ENCODE measurements at regions not wholly inside any gene's neighbourhood (a gene's known extent, or its start where the extent isn't known, plus 50 kb on each side); places are given as distances from the start of the nearest gene placed in this dataset.

- no peak for DNase-seq
Observed at GRCh38 chr12:68102731-68103130, 56.8 kb downstream of the IFNG start.

DNA sequence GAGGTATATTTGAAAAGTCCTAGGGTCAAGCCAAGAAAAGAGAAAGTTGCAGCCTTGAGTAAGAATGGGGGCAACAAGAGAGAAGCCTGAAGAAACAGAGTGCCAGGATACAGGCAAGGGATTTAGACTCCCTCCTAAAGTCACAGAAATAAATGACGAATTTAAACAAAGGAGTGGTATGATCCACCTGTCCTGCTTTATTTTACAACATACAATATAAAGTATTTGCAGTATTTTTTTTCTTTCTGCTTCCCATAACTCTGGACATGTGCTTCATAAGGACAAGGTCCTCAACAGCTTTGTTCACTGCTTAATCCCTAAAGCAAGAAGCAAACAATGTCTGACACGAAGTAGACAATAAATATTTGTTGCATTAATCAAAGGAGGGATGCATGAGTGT, 57.4 kb downstream of the IFNG start:
- no peak for DNase-seq

- no peak for DNase-seq
Observed at GRCh38 chr12:68100241-68100640, 59.3 kb downstream of the IFNG start.

DNA sequence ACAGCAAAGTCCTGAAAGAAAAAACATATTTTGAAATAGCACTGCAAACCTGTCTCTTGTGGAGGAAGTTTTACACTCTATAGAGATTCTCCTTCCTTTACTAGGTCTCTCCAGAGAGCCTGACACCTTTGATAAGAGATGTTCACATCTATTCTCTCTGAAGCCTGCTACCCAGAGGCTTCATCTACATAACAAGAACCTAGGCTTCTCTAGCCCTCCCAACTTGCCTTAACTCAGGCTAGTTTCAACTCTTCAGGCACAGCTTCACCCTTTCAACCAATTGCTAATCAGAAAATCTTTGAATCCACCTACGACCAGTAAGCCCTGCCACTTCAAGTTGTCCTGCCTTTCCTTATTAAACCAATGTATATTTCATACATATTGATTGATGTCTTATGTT, 60.6 kb downstream of the IFNG start:
- no peak for DNase-seq

- DNase-seq, result no peak
Observed at GRCh38 chr12:68097386-68097785, 62.2 kb downstream of the IFNG start.

DNA sequence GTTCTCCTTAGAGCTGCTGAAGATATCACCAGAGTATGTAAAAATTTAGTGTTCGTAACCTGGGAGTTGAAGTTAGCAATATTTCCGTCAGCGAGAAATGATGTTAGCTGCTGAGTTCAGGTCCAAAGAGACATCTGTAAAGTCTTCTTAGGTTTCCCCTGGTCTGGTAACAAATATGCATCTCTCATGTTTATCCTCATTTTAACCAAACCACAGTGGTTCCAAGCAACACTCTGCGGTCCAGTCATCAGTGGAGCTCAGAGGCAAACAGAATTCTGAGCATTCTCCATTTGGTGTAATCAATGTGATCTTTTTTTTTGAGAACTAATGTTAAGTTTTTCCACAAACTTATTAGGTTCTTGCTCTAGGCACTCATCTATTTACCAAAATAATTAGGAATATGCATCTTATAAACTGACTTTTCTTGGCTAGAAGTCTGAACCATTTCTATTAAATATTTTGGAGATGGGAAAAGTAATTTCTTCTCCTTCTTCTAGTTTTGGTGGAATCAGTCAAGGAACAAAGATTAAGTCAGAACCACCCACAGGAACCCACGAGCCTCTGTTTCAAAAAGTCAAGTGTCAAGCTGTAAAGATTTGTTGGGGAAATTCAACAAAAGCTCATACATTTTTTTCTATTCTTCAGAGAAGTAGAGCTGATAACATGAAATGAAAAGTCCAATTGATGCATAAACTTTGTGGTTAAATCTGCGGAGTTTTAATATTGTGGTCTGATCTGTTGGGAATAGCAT, 64.7 kb downstream of the IFNG start:
- DNase-seq, result no peak

DNA sequence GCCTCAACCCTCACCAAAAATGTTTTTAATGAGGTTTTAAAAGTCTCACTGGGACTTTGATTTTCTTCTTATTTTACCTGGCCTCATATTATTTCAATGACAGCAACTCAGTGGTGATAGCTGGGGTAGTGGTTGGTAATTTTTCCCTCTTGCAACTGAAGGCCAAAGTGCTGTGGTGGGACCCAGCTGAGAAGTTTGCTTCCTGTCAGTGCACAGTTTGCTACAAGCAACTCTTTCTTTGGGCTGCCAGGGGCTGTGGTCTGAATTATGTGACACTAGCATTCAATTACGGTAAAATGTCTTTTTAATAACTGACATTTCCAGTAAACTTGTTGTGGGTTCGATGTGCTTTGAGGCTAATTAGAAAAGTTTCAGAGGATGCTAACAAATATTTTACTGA, 65.3 kb downstream of the IFNG start:
- DNase-seq, result no peak

DNA sequence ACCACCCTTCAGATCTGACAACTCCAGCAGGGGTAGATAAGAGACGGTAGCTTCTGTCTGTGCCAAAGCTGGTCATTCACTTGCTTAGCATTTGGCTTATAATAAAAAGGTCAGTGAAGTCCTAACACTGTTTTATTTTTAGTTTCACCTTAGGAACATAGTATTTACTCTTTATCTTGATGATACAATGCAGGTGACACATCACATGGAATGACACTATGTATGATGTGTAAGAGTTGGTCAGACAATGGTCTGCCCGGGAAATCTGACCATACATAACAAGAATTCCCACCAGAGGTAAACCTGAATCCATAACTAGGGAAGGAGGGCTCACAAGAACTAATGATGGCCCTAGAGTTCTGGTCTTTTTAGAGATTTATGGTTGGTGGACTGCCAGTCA, 66.6 kb downstream of the IFNG start:
- DNase-seq, result no peak

DNA sequence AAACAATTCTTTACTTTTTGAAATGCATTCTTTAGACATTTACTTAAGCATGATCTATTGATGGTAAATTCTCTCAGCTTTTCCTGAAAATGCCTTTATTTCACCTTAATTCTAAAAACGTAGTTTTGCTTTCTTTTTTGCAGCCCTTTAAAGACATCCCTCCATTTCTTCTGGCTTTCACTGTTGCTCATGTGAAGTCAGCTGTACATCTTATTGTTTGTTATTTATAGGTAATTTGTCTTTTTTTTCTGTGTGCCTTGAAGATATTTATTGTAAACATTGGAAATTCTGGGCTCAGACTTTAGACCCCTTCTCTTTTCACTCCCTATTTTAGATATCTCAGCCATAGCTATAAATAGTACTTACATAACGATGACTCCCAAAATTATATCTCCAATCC, 70.4 kb downstream of the IFNG start:
- no peak for DNase-seq

DNA sequence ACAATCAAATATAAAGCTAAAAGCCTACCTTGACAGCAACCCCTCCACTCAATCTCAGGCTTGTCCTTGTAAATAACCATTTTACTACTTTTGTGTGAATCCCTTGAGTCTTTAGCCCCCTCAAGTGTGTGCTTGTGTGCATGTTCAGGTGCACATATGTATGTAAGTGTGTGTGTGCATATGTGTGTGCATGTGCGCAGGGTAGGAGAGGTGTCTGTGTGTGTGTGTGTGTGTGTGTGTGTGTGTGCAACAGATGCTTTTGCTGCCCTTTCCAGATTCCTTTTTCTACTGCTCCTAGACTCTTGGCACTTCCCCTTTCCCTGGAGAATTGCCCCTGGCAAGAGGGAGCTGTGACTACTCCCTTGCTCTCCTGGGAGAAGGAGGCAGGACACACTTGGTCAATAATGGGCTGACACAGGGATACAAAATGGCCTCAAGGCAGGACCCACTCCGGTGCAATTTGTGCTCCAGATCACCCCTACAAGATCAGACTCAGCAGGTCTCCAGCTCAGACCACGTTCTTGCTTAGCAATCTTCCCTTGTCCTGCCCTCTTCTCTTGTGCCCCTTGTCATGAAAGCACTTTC, 73.4 kb downstream of the IFNG start:
- DNase-seq, result peak in 1 of 3 donors; percentile 5

- DNase-seq, result no peak
Observed at GRCh38 chr12:68081561-68081960, 78.0 kb downstream of the IFNG start.

DNA sequence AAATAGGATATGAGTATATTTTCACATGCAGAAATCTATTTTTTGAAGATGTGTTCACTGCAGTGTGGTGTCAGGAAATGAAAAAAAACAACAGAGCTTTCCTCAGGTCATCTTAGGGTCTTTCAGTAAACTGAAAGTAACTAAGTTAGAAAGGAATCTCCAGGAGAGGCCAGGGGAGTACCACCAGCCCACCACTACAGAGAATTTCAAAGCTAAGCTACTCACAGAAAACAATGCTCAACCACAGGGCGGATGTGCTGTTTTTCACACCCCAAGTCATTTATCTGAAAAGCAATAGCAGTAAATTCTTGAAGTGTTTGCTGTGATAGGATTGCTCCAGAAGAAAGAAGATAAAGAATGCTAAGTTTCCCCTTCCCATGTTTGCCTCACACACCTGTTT, 79.0 kb downstream of the IFNG start:
- DNase-seq, result no peak

DNA sequence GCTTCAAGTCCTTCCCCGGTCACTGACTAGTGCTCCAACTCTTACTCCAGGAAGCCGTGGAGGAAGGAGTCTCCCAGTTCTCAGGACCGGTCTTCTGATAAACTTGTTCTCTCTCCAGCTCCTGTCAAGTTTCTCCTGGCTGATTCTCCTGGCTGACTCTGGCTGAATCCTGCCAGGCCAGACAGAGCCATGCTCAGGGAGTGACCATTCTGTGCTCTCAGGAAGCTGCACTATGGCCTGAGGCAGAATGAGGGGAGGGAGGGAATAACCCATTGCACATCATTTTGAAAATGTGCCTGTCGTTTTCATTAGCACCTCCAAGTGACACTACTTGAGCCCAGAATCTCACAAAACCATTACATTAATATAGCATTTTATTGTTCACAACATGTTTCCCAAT, 80.8 kb downstream of the IFNG start:
- no peak for DNase-seq

GRCh38 chr12:68075416-68075815, 84.1 kb downstream of the IFNG start:
- no peak for DNase-seq

GRCh38 chr12:68074306-68075027, 85.1 kb downstream of the IFNG start:
- no peak for DNase-seq

DNA sequence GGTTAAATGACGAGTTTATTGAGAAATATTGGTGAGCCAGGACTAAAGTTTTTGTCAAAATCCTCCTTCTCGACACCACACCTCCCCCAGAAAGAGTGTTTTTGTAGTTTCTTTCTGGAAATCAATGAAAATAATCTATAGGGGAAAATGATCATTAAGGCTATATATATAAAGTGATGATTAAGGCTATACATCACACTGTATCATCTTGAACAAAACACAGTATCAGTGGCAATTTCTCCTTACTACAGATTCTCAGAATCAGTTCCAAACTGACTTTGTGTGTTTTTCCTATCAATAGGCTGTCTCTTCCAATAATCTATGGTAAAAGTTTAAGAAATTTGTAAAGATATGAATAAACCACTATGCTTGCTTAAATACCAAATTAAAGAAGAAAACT, 81.7 kb downstream of the IFNG-AS1 start:
- DNase-seq, result no peak
